Left ventricle myocardium inferior (tissue), 1 donor: ENCODE measurements at regions not wholly inside any gene's neighbourhood (a gene's known extent, or its start where the extent isn't known, plus 50 kb on each side); places are given as distances from the start of the nearest gene placed in this dataset.

Source experiments
- DNase-seq: peaks from one replicate; pipeline ENCODE4 v3.0.0-alpha.2; 2020
- H3K27ac ChIP-seq: fragments of 200-600 bp; replicated peaks from 2 replicates; pipeline ENCODE4 v1.8.0; 2021
- H3K27me3 ChIP-seq: fragments of 200-600 bp; 2 replicates; pipeline ENCODE4 v1.8.0; 2021; ENCODE audit warnings: low read depth
- H3K36me3 ChIP-seq: fragments of 200-600 bp; 2 replicates; pipeline ENCODE4 v1.8.0; 2021
- H3K4me1 ChIP-seq: fragments of 200-600 bp; 2 replicates; pipeline ENCODE4 v1.8.0; 2021
- H3K4me3 ChIP-seq: fragments of 200-600 bp; 2 replicates; pipeline ENCODE4 v1.8.0; 2021; ENCODE audit warnings: mild to moderate bottlenecking, moderate library complexity
- H3K9me3 ChIP-seq: fragments of 200-600 bp; replicated peaks from 2 replicates; pipeline ENCODE4 v1.8.0; 2021
- intact Hi-C: fragments of 100-400 bp; cut with micrococcal nuclease; formaldehyde crosslinking; loops from one replicate; pipeline ENCODE4 v1.11.0; 2022
- TF ChIP-seq, protein P1 (sequence below): fragments of 200-600 bp; IDR thresholded peaks from 2 replicates; pipeline ENCODE4 v1.8.0; 2021; ENCODE audit warnings: antibody characterized with exemption, mild to moderate bottlenecking, borderline replicate concordance
- donor health status: DM: no; HTN: yes; CAD: no; lungs with severe emphysema.

DNA sequence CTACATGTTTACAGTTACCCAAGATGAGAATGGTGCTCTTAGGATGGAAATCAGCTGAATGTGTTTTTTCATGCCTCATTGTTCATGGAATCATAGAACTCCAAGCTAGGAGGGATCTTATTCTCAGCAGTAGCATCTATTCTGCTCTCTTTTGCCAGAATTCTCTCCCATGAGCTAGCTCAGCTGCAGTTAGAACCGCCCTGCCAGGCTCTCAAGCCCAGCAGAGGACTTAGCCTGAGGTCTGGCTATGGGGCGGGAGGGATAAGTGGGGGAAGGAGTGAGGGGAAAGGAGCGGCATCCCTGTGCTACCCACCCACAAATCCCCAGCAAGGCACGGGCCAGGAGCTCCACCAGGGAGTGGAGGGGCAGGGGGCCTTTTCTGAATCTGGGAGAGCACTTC lies 120.7 kb upstream of the PLXNA4 start:
- no peak for DNase-seq
- Histone ChIP-seq H3K36me3 (no peaks in the 10 kb centered on the region), H3K4me3 (no peak overlapping the region), H3K27ac (no peak overlapping the region), H3K27me3 (peaks cover 31% of the 10 kb centered on the region), H3K4me1 (no peaks in the 10 kb centered on the region), H3K9me3 (peaks cover 5% of the 10 kb centered on the region)
- TF ChIP-seq, protein P1, sequence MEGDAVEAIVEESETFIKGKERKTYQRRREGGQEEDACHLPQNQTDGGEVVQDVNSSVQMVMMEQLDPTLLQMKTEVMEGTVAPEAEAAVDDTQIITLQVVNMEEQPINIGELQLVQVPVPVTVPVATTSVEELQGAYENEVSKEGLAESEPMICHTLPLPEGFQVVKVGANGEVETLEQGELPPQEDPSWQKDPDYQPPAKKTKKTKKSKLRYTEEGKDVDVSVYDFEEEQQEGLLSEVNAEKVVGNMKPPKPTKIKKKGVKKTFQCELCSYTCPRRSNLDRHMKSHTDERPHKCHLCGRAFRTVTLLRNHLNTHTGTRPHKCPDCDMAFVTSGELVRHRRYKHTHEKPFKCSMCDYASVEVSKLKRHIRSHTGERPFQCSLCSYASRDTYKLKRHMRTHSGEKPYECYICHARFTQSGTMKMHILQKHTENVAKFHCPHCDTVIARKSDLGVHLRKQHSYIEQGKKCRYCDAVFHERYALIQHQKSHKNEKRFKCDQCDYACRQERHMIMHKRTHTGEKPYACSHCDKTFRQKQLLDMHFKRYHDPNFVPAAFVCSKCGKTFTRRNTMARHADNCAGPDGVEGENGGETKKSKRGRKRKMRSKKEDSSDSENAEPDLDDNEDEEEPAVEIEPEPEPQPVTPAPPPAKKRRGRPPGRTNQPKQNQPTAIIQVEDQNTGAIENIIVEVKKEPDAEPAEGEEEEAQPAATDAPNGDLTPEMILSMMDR = no peak
- intact Hi-C loops = no loop called here

DNA sequence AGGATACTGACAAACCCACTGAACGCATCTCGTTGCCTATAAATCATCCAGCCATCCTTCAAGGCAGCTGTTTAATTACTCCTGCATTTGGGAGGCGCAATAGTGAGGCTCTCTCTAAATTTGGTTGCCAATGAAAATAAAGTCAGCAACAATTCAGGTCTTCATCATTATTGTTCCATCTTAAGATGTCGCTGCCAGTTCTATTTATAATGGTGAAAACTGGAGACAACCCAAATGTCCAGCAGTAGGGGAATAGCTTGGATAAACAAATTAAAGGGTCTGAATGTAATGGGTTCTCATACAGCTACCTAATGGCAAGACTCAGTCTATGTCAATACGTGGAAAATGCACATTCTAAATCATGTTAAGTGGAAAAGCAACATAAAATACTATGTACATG lies 120.1 kb upstream of the PLXNA4 start:
- TF ChIP-seq, protein P1 = no peak
- Histone ChIP-seq H3K36me3 (no peaks in the 10 kb centered on the region), H3K4me1 (no peaks in the 10 kb centered on the region), H3K9me3 (no peaks in the 10 kb centered on the region), H3K4me3 (no peak overlapping the region), H3K27me3 (peaks cover 31% of the 10 kb centered on the region), H3K27ac (no peak overlapping the region)
- no peak for DNase-seq
- intact Hi-C loops = no loop called here

DNA sequence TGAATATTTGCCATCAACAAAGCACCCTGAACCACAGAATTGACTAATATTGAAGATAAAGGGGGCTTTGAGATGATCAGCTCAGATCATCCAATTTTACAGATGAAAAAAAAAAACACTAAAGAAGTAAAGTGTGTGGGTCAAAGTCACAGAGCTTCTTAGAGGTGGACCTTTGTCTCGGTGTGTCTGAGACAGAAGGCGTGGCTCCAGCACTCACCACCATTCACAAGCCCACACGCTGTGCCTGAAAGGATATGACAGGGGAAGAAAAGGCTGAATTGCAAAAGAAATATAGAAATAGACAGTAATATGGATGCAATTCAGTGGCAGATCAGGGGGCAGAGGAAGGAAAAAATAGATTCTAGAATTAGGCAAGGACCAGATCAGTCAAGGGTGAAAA lies 114.9 kb upstream of the PLXNA4 start:
- H3K4me3 ChIP-seq = no peak overlapping the region
- no peaks in the 10 kb centered on the region for H3K36me3 ChIP-seq
- H3K9me3 ChIP-seq = peaks cover 3% of the 10 kb centered on the region
- intact Hi-C loops = no loop called here
- H3K4me1 ChIP-seq = no peaks in the 10 kb centered on the region
- peaks cover 26% of the 10 kb centered on the region for H3K27me3 ChIP-seq
- no peak overlapping the region for H3K27ac ChIP-seq
- no peak for DNase-seq
- TF ChIP-seq, protein P1 = no peak

DNA sequence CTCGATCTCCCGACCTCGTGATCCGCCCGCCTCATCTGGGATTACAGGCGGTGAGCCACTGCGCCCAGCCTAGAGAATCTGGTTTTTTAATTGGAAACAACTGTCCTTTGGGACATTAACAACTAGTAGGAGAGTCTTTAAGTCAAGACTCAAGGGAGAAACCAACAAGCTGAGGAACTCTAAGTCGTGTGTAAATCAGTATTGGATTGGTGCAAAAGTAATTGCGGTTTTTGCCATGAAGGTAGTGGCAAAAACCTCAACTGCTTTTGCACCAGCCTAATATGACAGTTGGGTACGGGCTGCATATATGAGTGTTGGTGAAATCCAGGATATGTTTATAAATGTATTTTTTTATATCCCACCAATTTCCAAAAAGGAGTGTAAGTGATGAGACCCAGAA lies 113.9 kb upstream of the PLXNA4 start:
- H3K27ac ChIP-seq = no peak overlapping the region
- DNase-seq = no peak
- peaks cover 29% of the 10 kb centered on the region for H3K27me3 ChIP-seq
- no peaks in the 10 kb centered on the region for H3K36me3 ChIP-seq
- no peaks in the 10 kb centered on the region for H3K4me1 ChIP-seq
- intact Hi-C loops = no loop called here
- H3K9me3 ChIP-seq = peaks cover 11% of the 10 kb centered on the region
- H3K4me3 ChIP-seq = no peak overlapping the region
- TF ChIP-seq, protein P1 = no peak

DNA sequence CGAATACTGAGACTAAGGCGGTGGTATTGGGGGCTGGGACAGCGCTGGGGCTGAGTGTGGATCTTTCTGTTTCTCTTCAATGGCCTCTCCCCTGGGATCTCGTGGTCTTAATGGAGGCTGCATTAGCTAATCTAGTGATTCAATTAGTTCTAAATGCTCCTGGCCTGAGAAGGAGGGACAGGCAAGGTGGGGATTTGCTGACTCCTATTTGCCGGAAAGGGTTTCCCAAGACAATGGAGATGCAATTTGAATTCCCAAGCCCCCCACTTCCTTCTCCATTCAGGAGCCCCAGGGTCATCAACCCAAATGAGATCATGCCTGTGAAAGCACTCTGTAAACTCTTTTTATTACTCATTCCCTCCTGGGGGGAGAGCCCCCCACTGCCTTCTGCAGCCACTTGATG lies 111.7 kb upstream of the PLXNA4 start:
- Histone ChIP-seq H3K4me1 (no peaks in the 10 kb centered on the region), H3K27ac (no peak overlapping the region), H3K36me3 (no peaks in the 10 kb centered on the region), H3K9me3 (peaks cover 11% of the 10 kb centered on the region), H3K4me3 (no peak overlapping the region), H3K27me3 (peaks cover 15% of the 10 kb centered on the region)
- TF ChIP-seq, protein P1 = no peak
- DNase-seq = no peak
- intact Hi-C loops = no loop called here

DNA sequence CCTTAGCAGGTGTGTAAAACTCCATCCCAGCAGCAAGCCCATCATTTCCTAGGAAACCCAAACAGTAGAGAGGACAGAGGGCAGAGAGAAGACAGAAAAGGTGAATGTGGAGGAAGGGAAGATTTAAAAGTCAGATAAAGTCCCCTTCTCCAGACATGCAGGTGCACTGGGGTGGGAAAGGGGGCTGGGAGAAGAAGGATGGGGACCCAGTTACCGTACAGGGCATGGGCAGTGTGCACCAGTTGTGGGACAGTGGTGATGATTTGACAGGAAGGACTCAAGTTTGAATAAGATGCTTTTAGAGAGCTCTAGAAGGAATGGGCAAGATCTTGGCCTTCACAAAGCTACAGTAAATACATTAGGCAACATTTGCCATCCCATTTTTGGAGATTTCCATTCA lies 110.7 kb upstream of the PLXNA4 start:
- TF ChIP-seq, protein P1 = no peak
- H3K4me3 ChIP-seq = no peak overlapping the region
- H3K27ac ChIP-seq = no peak overlapping the region
- no peaks in the 10 kb centered on the region for H3K4me1 ChIP-seq
- no peak for DNase-seq
- intact Hi-C loops = no loop called here
- H3K9me3 ChIP-seq = peaks cover 11% of the 10 kb centered on the region
- peaks cover 21% of the 10 kb centered on the region for H3K27me3 ChIP-seq
- no peaks in the 10 kb centered on the region for H3K36me3 ChIP-seq
